ENCODE measurements at regions not wholly inside any gene's neighbourhood (a gene's known extent, or its start where the extent isn't known, plus 50 kb on each side); places are given as distances from the start of the nearest gene placed in this dataset.
"Not testable (repeated sequence)": the region's sequence is repeated elsewhere in the genome, so short reads cannot be mapped to it uniquely, and the experiment has no call there.

- DNase-seq (ENCODE audit: low read depth), result no peak
- TF ChIP-seq CTCF (conservative IDR thresholded peaks at IDR 0.05; ENCODE audit: low read depth, low read length), result no peak
- no peak overlapping the region for H3K4me3 ChIP-seq (ENCODE audit: low read depth, low read length)
Measured at GRCh38 chr10:4405828-4406227, 420.2 kb upstream of the AKR1E2 start.

- no peak for TF ChIP-seq CTCF (conservative IDR thresholded peaks at IDR 0.05; ENCODE audit: low read depth, low read length)
- DNase-seq (ENCODE audit: low read depth), result no peak
- H3K4me3 ChIP-seq (ENCODE audit: low read depth, low read length), result no peak overlapping the region
Measured at GRCh38 chr10:4403638-4404252, 422.3 kb upstream of the AKR1E2 start.

- not testable (repeated sequence) for H3K4me3 ChIP-seq (ENCODE audit: low read depth, low read length); DNase-seq (ENCODE audit: low read depth)
Measured at GRCh38 chr10:4401080-4401479, 424.9 kb upstream of the AKR1E2 start.

GRCh38 chr10:4399556-4399955 is 426.5 kb upstream of the AKR1E2 start:
- TF ChIP-seq CTCF (conservative IDR thresholded peaks at IDR 0.05; ENCODE audit: low read depth, low read length), result no peak
- no peak for DNase-seq (ENCODE audit: low read depth)

DNA sequence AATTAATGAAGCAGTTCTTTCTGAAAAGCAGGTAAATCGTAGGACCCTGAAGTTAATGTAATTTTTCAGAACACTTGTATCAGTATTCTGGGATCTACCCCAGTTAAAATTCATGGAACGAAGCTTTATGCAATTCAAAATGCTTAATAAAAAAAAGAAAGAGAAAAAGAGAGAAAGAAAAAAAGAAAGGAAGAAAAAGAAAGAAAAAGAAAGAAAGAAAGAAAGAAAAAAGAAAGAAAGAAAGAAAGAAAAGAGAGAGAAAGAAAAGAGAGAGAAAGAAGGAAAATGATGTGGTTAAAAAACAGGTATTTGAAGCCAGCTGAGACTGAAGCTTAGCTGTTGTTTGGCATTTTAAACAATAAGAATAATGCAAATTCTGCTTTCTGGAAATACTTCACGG is 427.4 kb upstream of the AKR1E2 start:
- no peak for TF ChIP-seq CTCF (conservative IDR thresholded peaks at IDR 0.05; ENCODE audit: low read depth, low read length)
- no peak overlapping the region for H3K4me3 ChIP-seq (ENCODE audit: low read depth, low read length)
- no peak for DNase-seq (ENCODE audit: low read depth)

More at GRCh38 chr10:4399556-4399955, 426.5 kb upstream of the AKR1E2 start:
- H3K4me3 ChIP-seq (ENCODE audit: low read depth, low read length), result no peak overlapping the region

DNA sequence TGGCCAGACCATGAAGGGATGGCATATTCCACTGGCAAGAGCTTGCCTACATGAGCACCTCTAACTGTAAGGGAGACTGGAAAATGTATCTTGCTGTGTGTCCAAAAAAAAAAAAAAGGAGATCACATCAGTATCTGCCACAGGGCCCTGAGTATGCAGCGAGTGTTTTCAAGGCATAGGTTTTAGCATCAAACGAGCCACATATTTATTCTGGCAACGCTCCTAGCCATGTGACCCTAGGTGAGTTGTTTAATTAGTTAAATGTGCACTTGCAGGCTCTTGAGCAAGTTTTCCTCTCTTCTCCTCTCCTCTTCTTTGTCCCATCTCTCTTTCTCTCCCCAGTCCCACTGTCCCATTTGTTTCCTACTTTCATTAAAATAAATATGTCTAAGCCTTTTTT is 428.7 kb upstream of the AKR1E2 start:
- no peak for TF ChIP-seq CTCF (conservative IDR thresholded peaks at IDR 0.05; ENCODE audit: low read depth, low read length)
- no peak overlapping the region for H3K4me3 ChIP-seq (ENCODE audit: low read depth, low read length)
- DNase-seq (ENCODE audit: low read depth), result no peak

DNA sequence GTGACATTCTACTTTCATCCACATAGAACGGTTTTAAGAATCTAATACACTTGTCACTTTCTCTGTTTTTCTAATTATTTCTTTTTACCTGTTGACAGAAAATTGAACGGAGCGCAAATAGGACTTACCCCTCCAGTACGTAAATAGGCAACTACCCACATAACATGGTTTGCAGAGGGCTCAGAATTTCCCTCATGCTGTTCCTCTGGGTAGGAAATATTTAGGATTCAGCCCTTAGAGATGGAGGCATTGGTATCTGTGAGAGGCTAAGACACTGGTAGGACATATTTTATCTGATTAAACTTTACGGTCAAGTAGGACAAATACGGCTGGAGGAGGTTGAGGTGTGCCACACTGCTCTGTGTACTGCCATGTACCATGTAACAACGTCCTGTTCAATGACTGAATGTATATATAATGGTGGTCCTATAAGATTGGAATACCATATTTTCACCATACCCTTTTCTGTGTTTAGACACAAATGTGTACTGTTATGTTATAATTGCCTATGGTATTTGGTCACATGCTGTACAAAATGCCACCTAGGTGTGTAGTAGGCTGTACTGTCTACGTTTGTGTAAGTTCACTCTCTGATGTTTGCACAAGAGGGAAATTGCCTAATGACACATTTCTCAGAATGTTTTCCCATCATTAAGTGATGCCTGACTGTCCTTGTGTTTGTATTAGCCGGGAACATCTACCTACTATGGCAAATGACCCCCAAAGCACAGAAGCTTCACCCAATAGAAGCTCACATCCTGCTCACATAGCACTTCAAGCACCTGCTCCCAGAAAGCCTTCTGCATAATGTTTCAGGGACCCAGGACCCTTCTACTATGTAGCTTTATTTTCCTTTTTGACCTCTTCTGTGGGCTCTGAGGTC is 429.4 kb upstream of the AKR1E2 start:
- H3K4me3 ChIP-seq (ENCODE audit: low read depth, low read length), result no peak overlapping the region
- TF ChIP-seq CTCF (conservative IDR thresholded peaks at IDR 0.05; ENCODE audit: low read depth, low read length), result no peak
- DNase-seq (ENCODE audit: low read depth), result no peak
